ENCODE measurements at regions not wholly inside any gene's neighbourhood (a gene's known extent, or its start where the extent isn't known, plus 50 kb on each side); places are given as distances from the start of the nearest gene placed in this dataset.

DNA sequence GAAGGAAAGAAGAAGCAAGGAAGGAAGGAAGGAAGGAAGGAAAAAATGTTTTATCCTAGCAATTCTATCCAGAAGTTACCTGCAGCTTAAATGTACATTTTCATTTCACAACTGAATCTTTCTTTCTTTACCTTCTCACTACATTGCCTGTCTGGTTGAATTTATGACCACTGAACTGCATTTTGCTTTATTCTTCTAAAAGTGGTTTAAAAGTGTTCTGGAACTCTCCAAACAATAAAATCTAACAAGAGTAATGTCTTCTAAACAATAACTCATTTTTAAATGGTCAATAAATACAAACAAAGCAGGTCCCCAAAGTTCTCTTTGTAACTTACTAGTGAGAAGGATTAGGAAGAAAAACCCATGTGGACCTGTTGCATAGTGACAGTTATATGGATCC is 587.5 kb upstream of the NEGR1 start:
- H3K9me3 Mint-ChIP-seq = peaks cover 2 to 4% of the 10 kb centered on the region in 2 donors
- Histone ChIP-seq H3K9me3 (ENCODE audit: control insufficient read depth, insufficient read depth, low read length) (no peaks in the 10 kb centered on the region), H3K4me1 (ENCODE audit: control insufficient read depth, insufficient read depth, low read length) (no peaks in the 10 kb centered on the region), H3K4me3 (ENCODE audit: low read length) (no peak overlapping the region), H3K27ac (ENCODE audit: low read length) (no peak overlapping the region), H3K27me3 (ENCODE audit: control insufficient read depth, insufficient read depth, low read length) (no peaks in the 10 kb centered on the region), H3K36me3 (ENCODE audit: control insufficient read depth, insufficient read depth, low read length) (no peaks in the 10 kb centered on the region)
- no peaks in the 10 kb centered on the region for H3K4me1 Mint-ChIP-seq
- DNase-seq = no peak
- intact Hi-C loops (cut with micrococcal nuclease) = no loop called here
- TF ChIP-seq, protein P1, sequence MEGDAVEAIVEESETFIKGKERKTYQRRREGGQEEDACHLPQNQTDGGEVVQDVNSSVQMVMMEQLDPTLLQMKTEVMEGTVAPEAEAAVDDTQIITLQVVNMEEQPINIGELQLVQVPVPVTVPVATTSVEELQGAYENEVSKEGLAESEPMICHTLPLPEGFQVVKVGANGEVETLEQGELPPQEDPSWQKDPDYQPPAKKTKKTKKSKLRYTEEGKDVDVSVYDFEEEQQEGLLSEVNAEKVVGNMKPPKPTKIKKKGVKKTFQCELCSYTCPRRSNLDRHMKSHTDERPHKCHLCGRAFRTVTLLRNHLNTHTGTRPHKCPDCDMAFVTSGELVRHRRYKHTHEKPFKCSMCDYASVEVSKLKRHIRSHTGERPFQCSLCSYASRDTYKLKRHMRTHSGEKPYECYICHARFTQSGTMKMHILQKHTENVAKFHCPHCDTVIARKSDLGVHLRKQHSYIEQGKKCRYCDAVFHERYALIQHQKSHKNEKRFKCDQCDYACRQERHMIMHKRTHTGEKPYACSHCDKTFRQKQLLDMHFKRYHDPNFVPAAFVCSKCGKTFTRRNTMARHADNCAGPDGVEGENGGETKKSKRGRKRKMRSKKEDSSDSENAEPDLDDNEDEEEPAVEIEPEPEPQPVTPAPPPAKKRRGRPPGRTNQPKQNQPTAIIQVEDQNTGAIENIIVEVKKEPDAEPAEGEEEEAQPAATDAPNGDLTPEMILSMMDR (IDR thresholded peaks at IDR 0.05) = no peak
- no peak overlapping the region for H3K27ac Mint-ChIP-seq
- no peak overlapping the region for H3K4me3 Mint-ChIP-seq
- no peaks in the 10 kb centered on the region for H3K27me3 Mint-ChIP-seq (ENCODE audit: low read depth in 2 of 2)
- no peaks in the 10 kb centered on the region for H3K36me3 Mint-ChIP-seq
- no peak for ATAC-seq

DNA sequence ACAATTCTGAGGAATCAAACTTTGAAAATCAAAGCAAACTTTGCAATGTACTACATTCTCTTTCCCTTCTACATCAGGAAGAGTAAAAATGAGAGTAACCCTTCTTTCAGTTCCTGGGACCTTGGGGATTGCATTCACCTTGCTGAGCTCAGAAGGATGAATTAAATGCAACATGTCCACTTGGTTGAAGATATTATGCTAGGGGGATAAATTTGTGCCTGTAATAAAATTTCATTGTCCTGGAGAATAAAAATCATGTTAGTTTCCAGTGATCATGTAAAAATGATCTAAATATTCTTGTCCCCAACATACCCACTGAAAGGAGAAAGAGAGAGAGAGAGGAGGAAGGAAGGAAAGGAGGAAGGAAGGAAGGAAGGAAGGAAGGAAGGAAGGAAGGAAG is 587.1 kb upstream of the NEGR1 start:
- Histone ChIP-seq H3K9me3 (ENCODE audit: control insufficient read depth, insufficient read depth, low read length) (no peaks in the 10 kb centered on the region), H3K27me3 (ENCODE audit: control insufficient read depth, insufficient read depth, low read length) (no peaks in the 10 kb centered on the region), H3K27ac (ENCODE audit: low read length) (no peak overlapping the region), H3K36me3 (ENCODE audit: control insufficient read depth, insufficient read depth, low read length) (no peaks in the 10 kb centered on the region), H3K4me1 (ENCODE audit: control insufficient read depth, insufficient read depth, low read length) (no peaks in the 10 kb centered on the region), H3K4me3 (ENCODE audit: low read length) (no peak overlapping the region)
- intact Hi-C loops (cut with micrococcal nuclease) = no loop called here
- no peaks in the 10 kb centered on the region for H3K36me3 Mint-ChIP-seq
- H3K27ac Mint-ChIP-seq = no peak overlapping the region
- ATAC-seq = no peak
- no peak overlapping the region for H3K4me3 Mint-ChIP-seq
- H3K4me1 Mint-ChIP-seq = no peaks in the 10 kb centered on the region
- H3K9me3 Mint-ChIP-seq = peaks cover 2 to 4% of the 10 kb centered on the region in 2 donors
- DNase-seq = no peak
- no peaks in the 10 kb centered on the region for H3K27me3 Mint-ChIP-seq (ENCODE audit: low read depth in 2 of 2)
- TF ChIP-seq, protein P1 (IDR thresholded peaks at IDR 0.05) = no peak

DNA sequence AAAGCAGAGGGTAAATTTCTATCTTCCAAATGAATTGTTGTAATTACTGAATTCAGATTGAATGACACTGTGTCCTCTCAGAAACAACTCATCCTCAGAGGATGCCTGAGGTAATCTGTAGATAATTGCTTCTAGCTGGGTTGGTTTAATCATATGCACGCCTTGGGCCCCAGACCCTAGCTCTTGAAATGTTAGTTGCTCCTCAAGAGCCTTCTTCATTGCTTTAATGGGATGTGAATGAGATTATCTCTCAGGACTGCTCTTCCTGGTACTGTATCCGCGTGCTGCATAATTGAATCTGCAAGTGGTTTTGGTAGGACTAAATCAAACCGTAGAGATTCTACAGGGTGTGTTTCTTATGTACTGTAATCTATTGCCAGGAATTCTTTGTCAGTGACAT is 569.3 kb upstream of the NEGR1 start:
- Mint-ChIP-seq H3K4me3 (no peak overlapping the region), H3K27ac (no peak overlapping the region), H3K27me3 (ENCODE audit: low read depth in 2 of 2) (no peaks in the 10 kb centered on the region), H3K4me1 (no peaks in the 10 kb centered on the region), H3K9me3 (peaks cover 6 to 11% of the 10 kb centered on the region in 2 donors), H3K36me3 (no peaks in the 10 kb centered on the region)
- H3K4me1 ChIP-seq (ENCODE audit: control insufficient read depth, insufficient read depth, low read length) = no peaks in the 10 kb centered on the region
- TF ChIP-seq, protein P1 (IDR thresholded peaks at IDR 0.05) = no peak
- WGBS (ENCODE audit: insufficient coverage) = 66% methylated on average over 4 of the region's 4 CpGs
- intact Hi-C loops (cut with micrococcal nuclease) = no loop called here
- H3K9me3 ChIP-seq (ENCODE audit: control insufficient read depth, insufficient read depth, low read length) = peaks cover 2% of the 10 kb centered on the region
- H3K4me3 ChIP-seq (ENCODE audit: low read length) = no peak overlapping the region
- H3K36me3 ChIP-seq (ENCODE audit: control insufficient read depth, insufficient read depth, low read length) = no peaks in the 10 kb centered on the region
- DNase-seq = no peak
- no peak for ATAC-seq
- no peaks in the 10 kb centered on the region for H3K27me3 ChIP-seq (ENCODE audit: control insufficient read depth, insufficient read depth, low read length)
- no peak overlapping the region for H3K27ac ChIP-seq (ENCODE audit: low read length)

DNA sequence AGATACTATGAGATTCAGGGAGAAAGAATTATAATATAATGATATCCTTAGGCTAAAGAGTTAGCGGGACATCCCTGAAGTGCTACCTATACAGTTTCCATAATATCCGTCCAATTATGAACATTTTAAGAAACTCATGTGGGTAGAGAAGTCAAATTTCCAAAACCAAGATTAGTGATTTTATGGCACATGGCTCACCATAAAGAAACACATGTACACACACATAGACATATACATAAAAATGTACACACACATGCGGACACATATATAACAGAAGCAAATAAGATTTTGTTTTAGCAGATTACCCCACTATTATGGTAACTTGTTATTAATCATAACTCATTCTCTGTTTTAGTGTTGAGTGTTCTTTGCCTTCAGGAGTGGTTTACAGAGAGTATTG is 566.7 kb upstream of the NEGR1 start:
- Mint-ChIP-seq H3K4me3 (no peak overlapping the region), H3K27ac (no peak overlapping the region), H3K4me1 (no peaks in the 10 kb centered on the region), H3K9me3 (peaks cover 6 to 13% of the 10 kb centered on the region in 2 donors), H3K27me3 (ENCODE audit: low read depth in 2 of 2) (no peaks in the 10 kb centered on the region), H3K36me3 (no peaks in the 10 kb centered on the region)
- DNase-seq (no peak), ATAC-seq (no peak)
- Histone ChIP-seq H3K36me3 (ENCODE audit: control insufficient read depth, insufficient read depth, low read length) (no peaks in the 10 kb centered on the region), H3K9me3 (ENCODE audit: control insufficient read depth, insufficient read depth, low read length) (peaks cover 2% of the 10 kb centered on the region), H3K27me3 (ENCODE audit: control insufficient read depth, insufficient read depth, low read length) (no peaks in the 10 kb centered on the region), H3K4me1 (ENCODE audit: control insufficient read depth, insufficient read depth, low read length) (no peaks in the 10 kb centered on the region), H3K27ac (ENCODE audit: low read length) (no peak overlapping the region), H3K4me3 (ENCODE audit: low read length) (no peak overlapping the region)
- intact Hi-C loops (cut with micrococcal nuclease) = no loop called here
- TF ChIP-seq, protein P1 (IDR thresholded peaks at IDR 0.05) = no peak
- 100% methylated on average over 1 of the region's 3 CpGs for WGBS (ENCODE audit: insufficient coverage)

Measured in natural killer cell (primary cell).